Peyer's patch (tissue), 4 donors: ENCODE measurements at regions not wholly inside any gene's neighbourhood (a gene's known extent, or its start where the extent isn't known, plus 50 kb on each side); places are given as distances from the start of the nearest gene placed in this dataset.
"Not testable (repeated sequence)": the region's sequence is repeated elsewhere in the genome, so short reads cannot be mapped to it uniquely, and the experiment has no call there.

Experiments
- DNase-seq, 3 donors: peaks; one replicate each; pipeline ENCODE4 v3.0.0-alpha.2; 2017 to 2019
- H3K27ac ChIP-seq, 4 donors: fragments of 200-600 bp; sonication (generic); one replicate each; pipeline ENCODE4 v1.5.1; 2016 to 2019
- H3K27me3 ChIP-seq, 2 donors: fragments of 200-600 bp; sonication (generic); one replicate each; pipeline ENCODE4 v1.5.1; 2019
- H3K36me3 ChIP-seq, 3 donors: fragments of 200-600 bp; sonication (generic); one replicate each; pipeline ENCODE4 v1.5.1; 2016 to 2019
- H3K4me1 ChIP-seq, 4 donors: fragments of 200-600 bp; sonication (generic); one replicate each; pipeline ENCODE4 v1.5.1; 2016 to 2019
- H3K4me3 ChIP-seq, 4 donors: fragments of 200-600 bp; sonication (generic); 1 replicate in 3 of 4; 2 replicates in 1 of 4; pipeline ENCODE4 v1.5.1; 2016 to 2019; ENCODE audit warnings: mild to moderate bottlenecking in 1 of 4
- H3K9me3 ChIP-seq, 4 donors: fragments of 200-600 bp; sonication (generic); one replicate each; pipeline ENCODE4 v1.5.1; 2016 to 2019; ENCODE audit warnings: mild to moderate bottlenecking in 1 of 4
- CTCF ChIP-seq, 6 experiments: fragments of 450-650 bp in 4 of 6; fragments of 200-600 bp in 2 of 6; sonication (generic) in 1 of 6; IDR thresholded peaks; one replicate each; pipeline ENCODE4 v1.5.1; 2017 to 2019; ENCODE audit warnings: antibody characterized with exemption in 6 of 6, mild to moderate bottlenecking in 3 of 6, moderate library complexity in 1 of 6
- POLR2A ChIP-seq, 2 donors: fragments of 450-650 bp; IDR thresholded peaks; one replicate each; pipeline ENCODE4 v1.5.1; 2017; ENCODE audit warnings: antibody characterized with exemption in 2 of 2, mild to moderate bottlenecking in 2 of 2, moderate library complexity in 2 of 2

DNA sequence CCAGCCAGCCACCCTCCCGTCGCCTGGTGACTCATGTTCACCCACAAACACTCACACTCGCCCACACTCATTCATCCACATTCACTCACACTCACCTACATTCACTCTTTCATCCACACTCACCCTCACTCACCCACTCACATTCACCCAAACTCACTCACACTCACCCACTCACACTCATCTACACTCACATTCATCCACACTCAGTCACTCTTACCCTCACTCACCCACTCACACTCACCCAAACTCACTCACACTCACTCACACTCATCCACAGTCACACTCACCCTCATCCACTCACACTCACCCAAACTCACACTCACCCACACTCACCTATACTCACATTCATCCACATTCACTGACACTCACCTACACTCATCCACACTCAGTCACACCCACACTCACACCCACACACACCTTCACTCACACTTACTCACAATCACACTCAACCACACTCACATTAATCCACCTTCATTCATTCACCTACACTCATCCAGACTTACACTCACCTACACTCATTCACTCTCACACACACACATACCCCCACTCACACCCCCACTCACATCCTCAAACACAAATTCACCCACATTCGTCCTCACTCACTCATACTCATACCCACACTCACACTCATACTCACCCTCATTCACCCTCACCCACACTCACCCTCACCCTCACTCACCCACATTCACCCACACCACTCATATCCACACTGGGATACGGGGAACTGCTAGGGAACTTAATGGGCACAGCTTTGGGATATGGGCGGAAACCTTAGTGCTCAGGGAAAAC lies 2221.6 kb upstream of the AGA start:
- Histone ChIP-seq H3K4me1 (no peaks in the 10 kb centered on the region), H3K27me3 (no peaks in the 10 kb centered on the region), H3K27ac (no peak overlapping the region), H3K4me3 (no peak overlapping the region), H3K36me3 (no peaks in the 10 kb centered on the region), H3K9me3 (peaks cover 0 to 4% (median 0%) of the 10 kb centered on the region in 4 donors)
- DNase-seq = no peak
- TF ChIP-seq POLR2A (IDR thresholded peaks at IDR 0.05) (no peak), CTCF (IDR thresholded peaks at IDR 0.05) (no peak)

DNA sequence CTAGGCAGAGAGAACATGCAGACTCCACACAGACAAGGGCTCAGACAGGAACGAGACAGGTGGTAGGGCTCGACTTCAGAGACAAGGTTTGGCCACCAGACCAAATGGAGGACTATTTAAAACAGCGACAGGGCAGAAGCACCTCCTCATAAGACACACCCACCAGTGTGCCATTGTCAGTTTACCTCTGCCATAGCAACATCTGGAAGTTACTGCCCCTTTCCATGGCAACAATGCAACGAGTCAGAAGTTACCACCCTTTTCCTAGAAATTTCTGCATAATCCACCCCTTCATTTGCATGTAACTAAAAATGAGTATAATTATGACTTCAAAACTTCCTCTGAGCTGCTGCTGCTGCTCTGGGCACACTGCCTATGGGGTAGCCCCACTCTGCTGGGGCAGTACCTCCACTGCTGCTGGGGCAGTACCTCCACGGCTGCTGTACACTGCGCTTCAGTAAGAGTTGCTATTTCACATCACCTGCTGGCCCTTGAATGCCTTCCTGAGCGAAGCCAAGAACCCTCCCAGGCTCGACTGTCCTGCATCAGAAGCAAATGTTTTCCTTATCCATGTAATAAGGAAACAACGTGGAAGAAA lies 2222.3 kb upstream of the AGA start:
- Histone ChIP-seq H3K36me3 (no peaks in the 10 kb centered on the region), H3K4me1 (no peaks in the 10 kb centered on the region), H3K9me3 (peaks cover 0 to 4% (median 0%) of the 10 kb centered on the region in 4 donors), H3K27ac (no peak overlapping the region), H3K27me3 (no peaks in the 10 kb centered on the region), H3K4me3 (no peak overlapping the region)
- no peak for DNase-seq
- TF ChIP-seq CTCF (IDR thresholded peaks at IDR 0.05) = no peak
- no peak for TF ChIP-seq POLR2A (IDR thresholded peaks at IDR 0.05)

GRCh38 chr4:179666226-179666625 lies 2224.0 kb upstream of the AGA start:
- TF ChIP-seq CTCF (IDR thresholded peaks at IDR 0.05) (no peak), POLR2A (IDR thresholded peaks at IDR 0.05) (no peak)
- peaks cover 0 to 4% (median 0%) of the 10 kb centered on the region in 4 donors for H3K9me3 ChIP-seq

GRCh38 chr4:179671609-179672008 lies 2229.4 kb upstream of the AGA start:
- no peak overlapping the region for H3K27ac ChIP-seq
- no peak for TF ChIP-seq POLR2A (IDR thresholded peaks at IDR 0.05)
- no peak for TF ChIP-seq CTCF (IDR thresholded peaks at IDR 0.05)
- H3K4me1 ChIP-seq = no peaks in the 10 kb centered on the region
- H3K36me3 ChIP-seq = no peaks in the 10 kb centered on the region
- no peaks in the 10 kb centered on the region for H3K27me3 ChIP-seq
- H3K9me3 ChIP-seq = peaks cover 0 to 3% (median 0%) of the 10 kb centered on the region in 4 donors
- no peak overlapping the region for H3K4me3 ChIP-seq
- DNase-seq = no peak

More at GRCh38 chr4:179666226-179666625, 2224.0 kb upstream of the AGA start:
- no peak overlapping the region for H3K27ac ChIP-seq
- H3K4me3 ChIP-seq = no peak overlapping the region
- no peaks in the 10 kb centered on the region for H3K36me3 ChIP-seq
- H3K27me3 ChIP-seq = no peaks in the 10 kb centered on the region
- no peak for DNase-seq
- H3K4me1 ChIP-seq = no peaks in the 10 kb centered on the region

DNA sequence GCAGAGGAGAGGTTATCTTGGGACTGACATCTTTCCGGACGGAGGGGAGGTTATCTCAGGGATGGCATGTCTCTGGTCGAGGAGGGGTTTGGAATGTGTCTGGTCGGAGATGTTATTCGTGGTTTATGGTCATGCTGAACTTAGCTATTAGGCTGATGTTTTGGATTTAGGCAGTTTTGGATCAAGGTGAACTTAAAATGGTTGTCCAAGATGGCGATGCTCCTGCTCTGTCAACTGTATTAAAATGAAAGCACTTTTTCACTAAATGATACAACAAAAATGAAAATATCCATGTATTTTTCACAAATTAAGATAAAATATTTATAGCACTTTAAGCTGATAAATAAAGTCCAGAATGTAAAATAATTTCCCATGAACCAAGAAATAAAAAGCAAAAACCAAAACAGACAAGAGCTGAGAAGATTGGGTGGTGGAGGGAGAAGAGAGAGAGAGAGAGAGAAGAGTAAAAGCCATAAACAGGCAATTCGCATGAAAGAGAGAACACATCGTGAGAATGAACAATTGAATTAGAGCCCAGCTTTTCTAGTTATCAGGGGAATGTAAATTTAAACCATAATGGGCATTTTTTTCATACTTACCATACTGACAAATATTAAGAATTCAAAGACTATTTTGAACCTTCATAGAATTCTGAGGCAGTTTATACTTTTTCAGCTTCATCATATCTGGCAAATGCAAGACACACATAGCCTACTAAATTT lies 2236.0 kb upstream of the AGA start:
- Histone ChIP-seq H3K27ac (no peak overlapping the region), H3K4me3 (no peak overlapping the region), H3K9me3 (peaks cover 0 to 3% (median 0%) of the 10 kb centered on the region in 4 donors), H3K36me3 (no peaks in the 10 kb centered on the region), H3K27me3 (no peaks in the 10 kb centered on the region), H3K4me1 (no peaks in the 10 kb centered on the region)
- no peak for DNase-seq
- TF ChIP-seq POLR2A (IDR thresholded peaks at IDR 0.05) (no peak), CTCF (IDR thresholded peaks at IDR 0.05) (no peak)

DNA sequence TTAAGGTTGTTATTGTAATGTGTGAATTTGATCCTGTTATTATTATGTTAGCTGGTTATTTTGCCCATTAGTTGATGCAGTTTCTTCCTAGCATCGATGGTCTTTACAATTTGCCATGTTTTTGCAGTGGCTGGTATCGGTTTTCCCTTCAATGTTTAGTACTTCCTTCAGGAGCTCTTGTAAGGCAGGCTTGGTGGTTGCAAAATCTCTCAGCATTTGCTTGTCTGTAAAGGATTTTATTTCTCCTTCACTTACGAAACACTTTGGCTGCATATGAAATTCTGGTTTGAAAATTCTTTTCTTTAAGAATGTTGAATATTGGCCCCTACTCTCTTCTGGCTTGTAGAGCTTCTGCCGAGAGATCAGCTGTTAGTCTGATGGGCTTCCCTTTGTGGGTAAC lies 2241.4 kb upstream of the AGA start:
- H3K27me3 ChIP-seq, H3K4me3 ChIP-seq, H3K9me3 ChIP-seq, DNase-seq, H3K27ac ChIP-seq, H3K36me3 ChIP-seq, H3K4me1 ChIP-seq: not testable (repeated sequence)
